ENCODE measurements at regions not wholly inside any gene's neighbourhood (a gene's known extent, or its start where the extent isn't known, plus 50 kb on each side); places are given as distances from the start of the nearest gene placed in this dataset.

- DNase-seq (ENCODE audit: extremely low read depth in 1 of 11, low read depth in 9 of 11, low spot score in 4 of 11): no peak
These were observed 251.7 kb upstream of the ARGLU1 start for GRCh38 chr13:106819413-106820180.

GRCh38 chr13:106818971-106819370, 251.0 kb upstream of the ARGLU1 start:
- no peak for DNase-seq (ENCODE audit: extremely low read depth in 1 of 11, low read depth in 9 of 11, low spot score in 4 of 11)

GRCh38 chr13:106815545-106815944, 247.6 kb upstream of the ARGLU1 start:
- no peak for DNase-seq (ENCODE audit: extremely low read depth in 1 of 11, low read depth in 9 of 11, low spot score in 4 of 11)

GRCh38 chr13:106814463-106814862, 246.5 kb upstream of the ARGLU1 start:
- DNase-seq (ENCODE audit: extremely low read depth in 1 of 11, low read depth in 9 of 11, low spot score in 4 of 11): no peak

GRCh38 chr13:106810069-106810468, 242.1 kb upstream of the ARGLU1 start:
- no peak for DNase-seq (ENCODE audit: extremely low read depth in 1 of 11, low read depth in 9 of 11, low spot score in 4 of 11)

- no peak for DNase-seq (ENCODE audit: extremely low read depth in 1 of 11, low read depth in 9 of 11, low spot score in 4 of 11)
These were observed 237.1 kb upstream of the ARGLU1 start for GRCh38 chr13:106804991-106805390.

- no peak for DNase-seq (ENCODE audit: extremely low read depth in 1 of 11, low read depth in 9 of 11, low spot score in 4 of 11)
These were observed 235.0 kb upstream of the ARGLU1 start for GRCh38 chr13:106802917-106803316.

- no peak for DNase-seq (ENCODE audit: extremely low read depth in 1 of 11, low read depth in 9 of 11, low spot score in 4 of 11)
These were observed 231.9 kb upstream of the ARGLU1 start for GRCh38 chr13:106799781-106800335.

GRCh38 chr13:106797081-106797640, 229.2 kb upstream of the ARGLU1 start:
- DNase-seq (ENCODE audit: extremely low read depth in 1 of 11, low read depth in 9 of 11, low spot score in 4 of 11): no peak

- DNase-seq (ENCODE audit: extremely low read depth in 1 of 11, low read depth in 9 of 11, low spot score in 4 of 11): no peak
These were observed 228.5 kb upstream of the ARGLU1 start for GRCh38 chr13:106796280-106797047.

GRCh38 chr13:106795847-106796246, 227.9 kb upstream of the ARGLU1 start:
- DNase-seq (ENCODE audit: extremely low read depth in 1 of 11, low read depth in 9 of 11, low spot score in 4 of 11): no peak

- no peak for DNase-seq (ENCODE audit: extremely low read depth in 1 of 11, low read depth in 9 of 11, low spot score in 4 of 11)
These were observed 226.2 kb upstream of the ARGLU1 start for GRCh38 chr13:106794117-106794516.

- no peak for DNase-seq (ENCODE audit: extremely low read depth in 1 of 11, low read depth in 9 of 11, low spot score in 4 of 11)
These were observed 222.0 kb upstream of the ARGLU1 start for GRCh38 chr13:106789911-106790310.

- no peak for DNase-seq (ENCODE audit: extremely low read depth in 1 of 11, low read depth in 9 of 11, low spot score in 4 of 11)
These were observed 218.1 kb upstream of the ARGLU1 start for GRCh38 chr13:106786006-106786563.

GRCh38 chr13:106774621-106775020, 206.7 kb upstream of the ARGLU1 start:
- no peak for DNase-seq (ENCODE audit: extremely low read depth in 1 of 11, low read depth in 9 of 11, low spot score in 4 of 11)

GRCh38 chr13:106772006-106772601, 204.2 kb upstream of the ARGLU1 start:
- DNase-seq (ENCODE audit: extremely low read depth in 1 of 11, low read depth in 9 of 11, low spot score in 4 of 11): no peak

GRCh38 chr13:106768991-106769390, 201.1 kb upstream of the ARGLU1 start:
- DNase-seq (ENCODE audit: extremely low read depth in 1 of 11, low read depth in 9 of 11, low spot score in 4 of 11): no peak

GRCh38 chr13:106762708-106763107, 194.8 kb upstream of the ARGLU1 start:
- no peak for DNase-seq (ENCODE audit: extremely low read depth in 1 of 11, low read depth in 9 of 11, low spot score in 4 of 11)

- no peak for DNase-seq (ENCODE audit: extremely low read depth in 1 of 11, low read depth in 9 of 11, low spot score in 4 of 11)
These were observed 188.5 kb upstream of the ARGLU1 start for GRCh38 chr13:106756446-106756845.
